Adrenal gland (tissue), 9 donors: ENCODE measurements at regions not wholly inside any gene's neighbourhood (a gene's known extent, or its start where the extent isn't known, plus 50 kb on each side); places are given as distances from the start of the nearest gene placed in this dataset.
"Not testable (repeated sequence)": the region's sequence is repeated elsewhere in the genome, so short reads cannot be mapped to it uniquely, and the experiment has no call there.

Experiments used
- DNase-seq, 7 donors: peaks; one replicate each; pipeline ENCODE4 v3.0.0-alpha.2; 2019 to 2020
- H3K27ac ChIP-seq, 5 donors: fragments of 200-600 bp; sonication (generic) in 4 of 5; 1 replicate in 3 of 5; 2 replicates in 2 of 5; pipeline versions ENCODE4 v1.5.1 to v1.8.0; 2016 to 2020; ENCODE audit warnings: mild to moderate bottlenecking in 1 of 5
- H3K27me3 ChIP-seq: fragments of 200-600 bp; 2 replicates; pipeline ENCODE4 v1.8.0; 2021
- H3K36me3 ChIP-seq, 2 donors: fragments of 200-600 bp; replicated peaks in 1 of 2; 1 replicate in 1 of 2; 2 replicates in 1 of 2; pipeline versions ENCODE4 v1.5.1 to v1.8.0; 2018 to 2022
- H3K4me1 ChIP-seq, 2 donors: fragments of 200-600 bp; replicated peaks in 1 of 2; 1 replicate in 1 of 2; 2 replicates in 1 of 2; pipeline versions ENCODE4 v1.5.1 to v1.8.0; 2018 to 2021
- H3K4me3 ChIP-seq, 4 donors: fragments of 200-600 bp; sonication (generic) in 3 of 4; one replicate each; pipeline ENCODE4 v1.5.1; 2016 to 2018
- H3K9me3 ChIP-seq, 3 donors: fragments of 200-600 bp; sonication (generic) in 1 of 3; replicated peaks in 1 of 3; 1 replicate in 2 of 3; 2 replicates in 1 of 3; pipeline versions ENCODE4 v1.5.1 to v1.8.0; 2016 to 2021
- CTCF ChIP-seq, 6 experiments: fragments of 450-650 bp in 4 of 6; fragments of 200-600 bp in 2 of 6; sonication (generic) in 1 of 6; IDR thresholded peaks; 1 replicate in 5 of 6; 2 replicates in 1 of 6; pipeline versions ENCODE4 v1.5.1 to v1.8.0; 2016 to 2021; ENCODE audit warnings: antibody characterized with exemption in 6 of 6, mild to moderate bottlenecking in 2 of 6, moderate library complexity in 1 of 6
- POLR2A ChIP-seq, 2 donors: fragments of 450-650 bp; IDR thresholded peaks; one replicate each; pipeline ENCODE4 v1.6.1; 2017; ENCODE audit warnings: antibody characterized with exemption in 2 of 2, mild to moderate bottlenecking in 2 of 2, moderate library complexity in 1 of 2
- WGBS, 4 donors: extraction: QIAGEN DNeasy Blood & Tissue Kit in 2 of 4; methylation state at CpG; one replicate each; pipeline versions ENCODE4 v1.1.5 to v1.1.7; 2013 to 2017; 5-methylcytosine and 5-hydroxymethylcytosine counted together
- intact Hi-C, 2 donors: fragments of 100-400 bp; cut with DNase I; formaldehyde crosslinking; loops; one replicate each; pipeline versions ENCODE4 v1.14.1 to v1.15.0; 2022 to 2023
- donor health status: healthy with polysubstance abuse.
- donor health status: Bipolar disorder and iron deficiency.
- donor health status: DM: yes; HTN: yes; CAD: no.
- donor health status: DM: no; HTN: no; CAD: no.
- donor health status: DM: no; HTN: no; CAD: no.

GRCh38 chr5:87030699-87031098 lies 237.0 kb upstream of the RASA1 start:
- intact Hi-C loops, result no loop called here
- TF ChIP-seq POLR2A (IDR thresholded peaks at IDR 0.05) (no peak), CTCF (IDR thresholded peaks at IDR 0.05) (no peak)
- no peak for DNase-seq
- no peaks in the 10 kb centered on the region for H3K9me3 ChIP-seq
- no peaks in the 10 kb centered on the region for H3K4me1 ChIP-seq
- H3K4me3 ChIP-seq, result no peak overlapping the region
- H3K27me3 ChIP-seq, result no peaks in the 10 kb centered on the region
- no peaks in the 10 kb centered on the region for H3K36me3 ChIP-seq
- 65 to 85% (median 79%) methylated on average over 7 of the region's 7 CpGs for WGBS, 4 donors
- H3K27ac ChIP-seq, result no peak overlapping the region

- H3K4me3 ChIP-seq, result no peak overlapping the region
- H3K36me3 ChIP-seq, result no peaks in the 10 kb centered on the region
- no peaks in the 10 kb centered on the region for H3K9me3 ChIP-seq
- WGBS, 4 donors, result 84 to 88% (median 86%) methylated on average over 2 of the region's 2 CpGs
- TF ChIP-seq POLR2A (IDR thresholded peaks at IDR 0.05), result no peak
- TF ChIP-seq CTCF (IDR thresholded peaks at IDR 0.05), result no peak
- intact Hi-C loops, result no loop called here
- no peak overlapping the region for H3K27ac ChIP-seq
- H3K27me3 ChIP-seq, result no peaks in the 10 kb centered on the region
- DNase-seq, result no peak
- H3K4me1 ChIP-seq, result no peaks in the 10 kb centered on the region
Measured at GRCh38 chr5:87034557-87034956, 233.1 kb upstream of the RASA1 start.

- H3K27ac ChIP-seq, result no peak overlapping the region
- H3K4me1 ChIP-seq, result no peaks in the 10 kb centered on the region
- TF ChIP-seq POLR2A (IDR thresholded peaks at IDR 0.05), result no peak
- intact Hi-C loops, result no loop called here
- H3K27me3 ChIP-seq, result no peaks in the 10 kb centered on the region
- 76 to 88% (median 79%) methylated on average over 7 of the region's 7 CpGs for WGBS, 4 donors
- DNase-seq, result no peak
- no peak overlapping the region for H3K4me3 ChIP-seq
- H3K9me3 ChIP-seq, result no peaks in the 10 kb centered on the region
- no peaks in the 10 kb centered on the region for H3K36me3 ChIP-seq
Measured at GRCh38 chr5:87042554-87042953, 225.1 kb upstream of the RASA1 start.

DNA sequence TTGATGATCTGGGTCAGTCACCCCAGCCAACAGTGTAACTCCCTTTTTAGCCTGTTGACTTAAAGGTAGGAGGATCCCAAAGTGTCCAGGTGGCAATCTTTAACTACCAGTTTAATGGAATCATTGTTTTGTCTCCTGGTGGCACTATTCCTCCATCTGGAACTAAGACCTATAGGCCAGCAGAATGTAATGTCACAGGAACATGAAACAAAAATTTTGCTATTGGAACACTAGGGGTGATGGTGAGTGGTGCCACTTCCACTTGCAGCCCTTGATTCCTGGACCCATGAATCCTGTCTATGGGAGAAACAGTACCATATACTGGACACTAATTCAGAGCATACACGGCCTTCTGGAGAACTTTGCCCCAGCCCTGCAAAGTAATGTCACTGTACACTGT lies 219.5 kb upstream of the RASA1 start:
- no peaks in the 10 kb centered on the region for H3K4me1 ChIP-seq
- H3K36me3 ChIP-seq, result no peaks in the 10 kb centered on the region
- no peak for TF ChIP-seq CTCF (IDR thresholded peaks at IDR 0.05)
- TF ChIP-seq POLR2A (IDR thresholded peaks at IDR 0.05), result no peak
- no peak overlapping the region for H3K4me3 ChIP-seq
- DNase-seq, result no peak
- intact Hi-C loops, result no loop called here
- H3K27ac ChIP-seq, result no peak overlapping the region
- 64 to 80% (median 70%) methylated on average over 1 of the region's 1 CpG for WGBS, 4 donors
- H3K9me3 ChIP-seq, result no peaks in the 10 kb centered on the region
- no peaks in the 10 kb centered on the region for H3K27me3 ChIP-seq

GRCh38 chr5:87049012-87049411 lies 218.7 kb upstream of the RASA1 start:
- H3K36me3 ChIP-seq, intact Hi-C loops, H3K4me1 ChIP-seq, H3K4me3 ChIP-seq, H3K9me3 ChIP-seq, H3K27ac ChIP-seq, DNase-seq, H3K27me3 ChIP-seq: not testable (repeated sequence)
- 85 to 90% (median 87%) methylated on average over 6 of the region's 6 CpGs for WGBS, 4 donors
